Hematopoietic multipotent progenitor cell treated with erythropoietin and hydrocortisone succinate and interleukin-3 and kit ligand, for 4 days (in vitro differentiated cells): ENCODE measurements at regions not wholly inside any gene's neighbourhood (a gene's known extent, or its start where the extent isn't known, plus 50 kb on each side); places are given as distances from the start of the nearest gene placed in this dataset.

ENCODE experiments used
- DNase-seq: peaks from one replicate; pipeline ENCODE4 v3.0.0-alpha.2; 2015

DNA sequence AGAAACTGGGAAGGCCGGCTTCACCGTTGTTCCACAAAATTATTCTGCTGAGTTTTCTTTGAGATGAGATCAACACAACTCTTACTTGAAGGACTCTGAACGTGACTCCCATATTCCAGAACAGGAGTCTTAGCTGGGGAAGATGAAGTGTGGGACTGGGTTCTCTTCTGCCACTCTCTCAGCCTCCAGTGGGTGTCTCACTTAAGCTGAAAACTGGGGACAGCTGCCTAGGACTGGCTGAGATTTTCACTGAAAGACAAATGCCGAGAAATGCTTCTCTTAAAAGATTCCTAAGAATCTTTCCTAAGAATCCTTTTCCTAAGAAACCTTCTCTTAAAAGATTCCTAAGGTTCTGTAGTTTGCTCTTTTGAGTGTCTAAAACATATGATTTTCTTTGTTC is 156.6 kb upstream of the LHCGR start:
- no peak for DNase-seq

DNA sequence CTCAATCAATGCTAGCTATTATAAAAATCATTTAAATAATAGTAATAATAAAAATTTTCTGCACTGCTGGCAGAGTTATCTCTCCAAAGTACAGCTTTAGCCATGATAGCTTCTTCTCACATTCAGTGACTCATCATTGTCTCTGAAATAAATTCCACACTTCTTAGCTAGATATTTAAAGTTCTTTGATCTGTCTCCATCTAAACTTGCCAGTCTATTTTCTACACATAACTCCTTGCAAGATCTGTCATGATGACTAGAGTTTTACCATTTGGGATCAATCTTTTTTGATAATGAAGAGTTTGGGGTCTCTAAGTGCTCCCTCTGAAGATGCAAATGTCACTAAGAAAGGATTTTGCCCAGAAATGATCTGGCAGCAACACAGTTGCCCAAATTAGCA is 155.4 kb upstream of the LHCGR start:
- no peak for DNase-seq

DNA sequence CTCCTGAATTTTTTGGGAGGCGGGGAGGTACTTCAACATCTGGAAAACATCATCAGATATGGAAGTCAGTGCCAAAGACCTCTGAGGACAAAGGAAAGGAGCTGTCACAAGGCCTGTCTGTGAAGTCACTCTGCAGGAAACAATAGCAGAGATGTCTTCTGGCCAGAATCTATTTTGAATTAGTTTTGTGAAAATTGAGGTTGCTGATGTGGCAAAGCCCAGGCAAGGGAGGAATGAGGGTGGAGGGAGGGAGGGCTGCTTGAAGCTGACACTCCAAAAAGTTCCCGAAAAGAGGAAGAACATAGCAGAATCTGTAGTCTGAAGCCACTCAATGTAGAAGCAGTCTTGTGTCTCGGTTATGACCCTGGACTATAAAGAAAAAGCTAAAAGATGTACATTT is 151.1 kb upstream of the LHCGR start:
- DNase-seq, result no peak

DNA sequence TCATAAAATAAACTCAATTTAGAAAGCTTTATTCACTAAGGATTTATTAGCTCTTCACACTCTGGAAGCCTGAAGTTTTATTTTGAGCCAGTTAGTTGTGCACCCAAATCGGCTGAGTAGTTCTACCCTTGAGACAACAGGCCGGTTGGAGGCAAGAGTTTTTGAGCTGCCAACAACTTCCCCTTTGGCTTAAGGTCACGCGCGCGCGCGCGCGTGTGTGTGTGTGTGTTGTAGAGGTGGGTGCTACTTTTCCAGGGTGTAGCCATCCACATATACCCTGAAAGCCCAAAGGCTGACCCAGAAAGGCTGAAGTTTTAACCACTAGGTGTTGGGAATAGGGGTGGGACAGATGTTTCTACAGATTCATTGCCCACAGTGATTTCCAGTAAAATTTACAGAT is 150.2 kb upstream of the LHCGR start:
- DNase-seq, result peak; percentile 19

DNA sequence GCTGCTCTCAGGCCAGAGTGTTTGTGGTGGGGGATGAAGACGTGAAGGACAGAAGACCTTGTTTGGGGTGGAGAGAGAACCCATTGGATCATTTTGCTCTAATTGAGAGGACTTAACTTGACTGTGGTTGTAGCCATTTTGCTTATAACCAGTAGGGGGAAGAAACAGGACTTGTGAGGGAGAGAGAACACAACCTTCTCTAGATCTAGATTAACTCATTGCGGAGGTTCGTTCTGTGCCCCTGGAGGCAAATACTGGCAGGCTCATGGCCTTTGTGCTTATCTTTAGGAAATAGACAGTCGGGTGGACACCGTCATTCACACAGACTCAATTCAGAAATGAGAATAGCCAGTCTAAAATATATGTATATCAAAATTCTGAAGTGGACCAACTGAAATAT is 147.0 kb upstream of the LHCGR start:
- DNase-seq, result peak; percentile 41

DNA sequence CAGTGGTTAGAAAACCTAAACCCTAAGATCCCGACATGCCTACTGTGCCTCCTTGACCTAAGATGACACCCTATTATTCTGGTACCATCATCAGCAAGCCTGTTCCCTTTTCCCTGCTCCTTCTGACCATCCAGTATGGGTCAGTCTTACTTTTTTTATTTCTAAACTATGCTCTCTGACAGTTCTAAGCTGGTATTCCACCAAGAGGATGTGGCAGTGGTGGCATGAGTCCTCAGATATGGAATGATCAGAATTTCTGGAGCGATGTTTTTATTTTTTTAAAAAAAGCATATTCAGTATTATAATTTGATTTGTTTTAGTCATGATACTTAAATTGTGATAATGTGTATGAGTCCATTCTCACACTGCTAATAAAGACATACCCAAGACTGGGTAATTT is 145.9 kb upstream of the LHCGR start:
- DNase-seq, result no peak

DNA sequence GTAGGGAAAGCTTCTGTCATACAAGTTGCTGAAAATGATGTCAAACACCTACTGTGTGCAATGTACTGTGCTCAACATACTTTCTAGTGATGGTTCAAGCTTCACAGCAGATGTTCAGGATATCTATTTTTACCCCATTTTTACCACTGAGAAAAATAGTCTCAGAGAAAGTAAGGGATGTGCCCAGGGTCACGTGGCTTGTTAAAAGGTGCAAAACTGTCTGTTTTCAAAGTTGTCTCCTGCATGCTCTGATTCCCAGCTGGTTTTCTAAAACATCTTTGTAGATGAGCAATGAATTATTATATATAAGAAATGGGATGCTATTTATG is 145.5 kb upstream of the LHCGR start:
- DNase-seq, result no peak

DNA sequence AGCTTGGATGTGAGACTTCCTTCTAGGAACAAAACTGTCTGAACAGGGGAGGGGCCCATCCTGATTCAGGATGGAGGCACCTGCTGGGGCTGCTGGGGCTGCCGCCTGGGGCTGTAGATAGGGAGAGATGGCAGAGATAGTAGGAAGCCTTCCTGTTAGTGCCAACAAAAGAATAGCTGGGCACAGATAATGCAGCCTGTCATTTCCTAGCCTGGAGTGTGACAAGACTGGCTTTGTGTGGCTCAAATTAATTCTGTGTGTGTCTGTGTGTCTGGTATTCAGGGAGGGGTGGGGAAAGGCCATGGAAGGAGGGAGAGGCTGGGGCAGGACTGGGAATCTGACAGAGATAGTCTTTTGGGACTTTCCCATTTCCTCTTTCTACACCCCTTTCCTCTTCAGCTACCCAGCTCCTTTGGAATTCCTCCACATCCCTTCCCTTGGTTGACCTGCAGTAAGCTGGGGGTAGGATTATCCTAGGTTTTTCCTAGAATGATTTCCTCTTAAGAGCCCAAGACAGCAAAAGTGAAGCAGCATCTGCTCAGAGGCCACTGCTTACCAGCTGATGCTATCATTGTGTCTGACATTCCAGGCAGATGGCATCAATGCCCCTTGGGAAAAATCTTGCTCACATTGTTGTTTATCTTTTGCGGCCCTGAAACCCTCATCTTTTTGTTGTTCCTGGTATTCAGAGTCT is 144.9 kb upstream of the LHCGR start:
- DNase-seq, result peak; percentile 16

DNA sequence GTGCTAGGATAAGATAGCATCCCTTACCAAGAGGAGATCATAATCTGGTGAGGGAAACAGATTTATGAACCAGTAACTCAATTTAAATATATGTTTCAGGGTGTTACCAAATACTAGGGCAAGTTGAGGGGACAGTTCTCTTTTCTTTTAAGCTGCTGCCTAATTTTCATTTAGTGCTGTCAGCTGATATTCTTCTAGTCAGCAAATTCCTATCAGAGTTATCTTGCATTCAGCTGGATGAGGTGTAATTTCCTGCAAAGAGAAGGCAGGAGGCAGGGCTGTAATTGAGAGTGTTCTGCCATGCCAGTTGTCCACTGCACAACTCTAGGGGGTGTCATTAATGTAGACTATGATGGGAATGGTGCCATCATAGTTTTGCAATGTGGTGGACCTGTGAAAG is 141.3 kb upstream of the LHCGR start:
- no peak for DNase-seq

DNA sequence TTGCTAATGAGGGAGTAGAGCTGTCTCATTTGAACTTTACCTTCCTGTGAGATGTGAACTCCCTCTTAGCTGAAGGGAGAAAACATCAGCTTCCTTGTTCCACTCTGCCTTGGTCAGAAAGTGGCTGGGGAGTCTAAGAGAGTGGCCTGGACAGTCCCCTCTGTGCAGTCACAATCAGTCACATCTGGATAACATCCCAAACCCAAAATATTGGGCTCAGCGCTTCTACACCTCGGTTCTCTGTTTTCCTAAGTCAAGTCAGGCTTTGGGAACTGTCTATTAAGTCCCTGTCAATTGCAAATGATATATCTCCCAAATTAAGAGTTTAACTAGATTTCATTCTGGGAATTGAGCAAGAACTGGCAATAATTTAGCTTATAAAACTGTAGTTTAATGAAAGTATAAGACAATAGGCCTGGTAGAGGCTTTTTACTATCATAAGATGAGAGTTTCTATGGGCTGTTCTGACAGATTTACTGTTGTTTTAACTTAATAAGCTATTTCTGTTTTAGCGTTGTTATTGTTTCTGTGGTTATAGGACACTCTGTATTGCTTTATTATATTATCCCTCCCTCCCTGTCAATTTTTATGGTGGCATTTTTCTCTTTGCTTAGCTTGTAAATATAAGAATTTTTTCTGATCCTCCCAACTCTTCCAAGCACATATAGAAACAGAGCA is 135.1 kb upstream of the LHCGR start:
- DNase-seq, result no peak

DNA sequence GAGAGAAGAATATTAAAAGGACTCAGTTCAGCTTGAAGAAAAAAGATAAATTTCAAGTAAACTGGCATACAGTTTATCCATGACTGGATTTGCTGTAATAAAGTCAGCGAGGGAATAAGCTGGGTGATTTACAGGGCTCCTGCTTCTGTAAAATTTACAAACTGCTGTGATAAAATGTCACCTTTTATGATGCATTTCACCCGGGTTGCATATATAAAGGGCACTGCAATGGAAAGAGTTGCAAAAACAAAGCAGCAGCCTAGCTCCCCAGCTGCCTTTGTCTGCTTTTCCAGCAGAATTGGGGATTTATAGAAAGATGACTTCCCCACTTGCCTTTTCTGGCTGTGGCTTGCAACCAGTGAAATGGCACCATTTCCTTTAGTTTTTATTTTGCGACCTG is 132.5 kb upstream of the LHCGR start:
- DNase-seq, result no peak

DNA sequence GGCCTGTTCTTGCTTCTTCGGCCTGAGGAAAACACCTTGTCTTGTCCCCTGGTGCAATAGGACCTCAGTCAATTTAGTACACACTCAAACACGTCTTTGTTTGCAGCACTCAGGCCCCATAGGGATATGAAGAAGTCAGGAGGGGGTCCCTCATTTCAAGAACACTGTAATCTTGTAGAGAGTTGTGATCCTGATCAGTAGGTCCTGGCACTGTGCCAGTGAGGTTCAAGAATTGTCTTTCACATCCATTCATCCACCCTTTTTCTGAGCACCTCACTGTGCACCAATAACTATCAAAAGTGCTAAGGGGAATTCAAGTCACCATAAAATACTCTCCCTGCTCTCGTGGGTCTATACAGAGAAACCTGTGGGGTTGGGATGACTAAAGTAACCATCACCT is 131.4 kb upstream of the LHCGR start:
- DNase-seq, result no peak

DNA sequence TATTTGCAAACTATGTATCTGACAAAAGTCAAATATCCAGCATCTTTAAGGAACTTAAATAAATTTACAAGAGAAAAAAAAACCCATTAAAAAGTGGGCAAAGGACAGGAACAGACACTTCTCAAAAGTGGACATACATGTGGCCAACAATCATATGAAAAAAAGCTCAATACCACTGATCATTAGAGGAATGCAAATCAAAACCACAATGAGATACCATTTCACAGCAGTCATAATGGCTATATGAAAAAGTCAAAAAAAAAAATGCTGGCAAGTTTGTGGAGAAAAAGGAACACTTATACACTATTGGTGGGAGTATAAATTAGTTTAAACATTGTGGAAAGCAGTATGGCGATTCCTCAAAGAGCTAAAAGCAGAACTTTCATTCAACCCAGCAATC is 130.3 kb upstream of the LHCGR start:
- DNase-seq, result no peak

DNA sequence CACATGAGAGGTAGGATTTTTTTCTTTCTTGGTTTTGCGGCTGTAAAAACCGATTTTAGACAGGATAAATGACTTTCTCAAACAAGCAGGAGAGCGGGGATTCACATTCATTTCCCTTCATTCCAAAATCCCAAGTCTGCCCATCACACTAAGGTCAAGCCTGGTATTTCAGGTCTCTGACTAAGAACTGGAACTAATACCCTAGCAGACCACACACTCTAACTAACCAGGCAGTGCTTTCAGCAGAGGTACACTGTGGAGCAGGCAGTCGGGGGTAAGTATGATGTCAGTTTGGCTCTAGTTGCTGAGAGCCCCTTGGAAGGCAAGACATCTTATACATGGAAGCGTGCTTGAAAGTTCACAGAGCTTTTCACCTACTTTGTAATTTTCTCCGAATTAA is 128.1 kb upstream of the LHCGR start:
- DNase-seq, result no peak

DNA sequence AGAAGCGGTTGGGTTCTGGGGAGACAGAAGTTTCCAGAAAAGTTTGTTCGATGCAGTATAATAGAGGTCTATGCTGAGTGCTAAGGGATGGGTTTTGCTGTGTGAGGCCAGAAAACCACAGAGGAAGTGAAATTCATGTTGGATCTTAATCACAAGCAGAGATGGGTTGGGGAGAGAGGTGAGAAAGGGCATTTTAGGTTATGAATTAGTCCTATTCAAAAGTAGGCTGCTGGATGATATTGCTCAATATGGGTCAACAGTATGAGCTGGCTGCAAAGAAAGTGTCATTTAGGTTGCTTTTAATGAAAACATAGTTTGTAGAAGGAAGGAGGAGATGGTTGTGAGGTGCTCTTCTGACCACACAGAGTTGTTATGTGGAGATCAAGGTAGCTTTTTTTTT is 118.8 kb upstream of the LHCGR start:
- peak; percentile 8 for DNase-seq

DNA sequence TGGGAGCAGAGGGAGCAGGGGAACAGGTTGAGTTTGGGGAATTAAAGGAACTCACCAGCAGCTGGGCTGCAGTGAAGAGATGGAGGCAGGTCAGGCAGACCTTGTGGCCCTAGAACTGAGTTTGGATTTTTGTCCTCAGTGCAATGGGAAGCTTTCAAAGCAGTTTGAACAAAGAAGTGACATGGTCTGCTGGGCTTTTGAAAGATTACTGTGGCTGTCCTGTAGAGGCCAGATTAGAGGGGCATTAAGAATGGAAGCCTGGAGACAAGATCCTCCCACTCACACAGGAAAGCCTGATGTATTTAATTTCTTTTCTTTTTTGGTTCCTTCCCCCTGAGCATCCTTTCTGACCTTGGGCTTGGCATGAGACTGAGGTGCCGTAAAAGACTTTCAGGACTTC is 118.1 kb upstream of the LHCGR start:
- no peak for DNase-seq

DNA sequence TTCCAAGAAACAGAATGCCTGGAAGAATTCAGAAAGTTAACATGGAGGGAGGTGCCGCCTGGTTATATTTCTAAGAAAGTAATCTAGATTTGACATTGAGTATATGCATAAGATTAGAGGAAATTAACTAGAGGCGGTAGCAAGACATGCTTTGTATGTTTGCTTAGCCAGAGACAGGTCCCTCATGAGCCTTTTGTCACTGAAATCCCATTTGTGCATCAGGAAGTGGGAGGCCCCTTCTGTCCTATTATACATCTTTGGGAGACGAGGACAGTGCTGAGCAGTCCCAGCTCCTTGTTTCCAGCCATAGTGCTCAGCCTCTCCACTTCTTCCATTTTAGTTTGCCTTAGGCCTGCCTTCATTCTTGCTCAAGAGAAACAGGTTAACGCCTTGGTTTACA is 115.4 kb upstream of the LHCGR start:
- no peak for DNase-seq

DNA sequence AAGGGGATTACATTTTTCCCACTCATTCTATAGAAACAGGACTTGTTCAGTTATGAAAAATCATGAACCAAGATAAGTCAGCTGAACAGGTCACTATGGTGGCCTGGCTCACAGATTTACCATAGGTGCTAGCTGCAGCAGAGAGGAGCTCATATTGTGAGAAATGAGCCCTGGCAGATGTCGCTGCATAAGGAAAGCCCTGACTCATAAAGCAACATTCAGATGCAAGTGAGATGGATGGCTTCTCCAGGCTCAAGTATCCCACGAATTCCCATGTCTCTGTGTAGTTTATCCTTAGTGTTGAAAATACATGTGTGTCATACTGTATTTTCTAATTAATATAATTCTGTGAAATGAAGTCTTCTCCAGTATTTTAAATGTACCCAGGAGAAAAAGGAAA is 115.0 kb upstream of the LHCGR start:
- DNase-seq, result no peak

DNA sequence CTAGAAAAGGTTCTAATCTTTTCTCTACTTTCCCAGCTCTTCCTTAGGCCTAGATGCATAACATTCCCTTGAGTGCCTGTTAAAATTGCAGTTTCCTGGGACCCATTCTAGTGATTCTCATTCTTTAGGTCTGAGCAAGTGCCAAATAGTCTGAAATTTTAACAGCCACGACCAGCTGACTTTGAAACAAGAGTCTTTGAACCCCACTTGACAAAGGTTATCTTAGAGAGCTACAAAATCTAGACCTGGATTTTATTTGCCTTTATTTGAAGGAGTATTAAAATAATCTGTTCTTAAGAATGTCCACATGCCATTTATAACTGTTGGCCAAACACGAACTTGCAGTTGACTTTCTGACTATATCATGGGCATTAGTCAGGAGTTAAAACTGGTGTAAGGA is 110.2 kb upstream of the LHCGR start:
- no peak for DNase-seq

DNA sequence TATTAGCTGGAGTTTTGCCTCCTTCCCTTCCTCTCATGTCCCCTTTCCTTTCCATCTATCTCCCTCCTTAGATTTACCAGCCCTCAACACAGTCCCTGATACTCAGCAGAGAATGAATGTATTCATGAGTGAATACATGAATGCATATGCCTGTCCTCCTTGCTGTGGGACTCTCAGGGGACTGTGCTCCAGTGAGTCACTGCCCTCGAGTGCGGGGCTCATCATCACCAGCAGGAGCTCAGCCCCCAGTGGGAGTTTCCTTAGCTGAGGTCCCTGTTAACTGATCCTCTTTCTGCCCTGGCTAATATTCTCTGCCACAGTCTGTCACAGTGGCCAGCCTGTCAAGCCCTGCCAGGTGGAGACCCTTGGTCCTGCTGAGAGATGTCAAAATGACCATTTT is 104.9 kb upstream of the LHCGR start:
- DNase-seq, result no peak

DNA sequence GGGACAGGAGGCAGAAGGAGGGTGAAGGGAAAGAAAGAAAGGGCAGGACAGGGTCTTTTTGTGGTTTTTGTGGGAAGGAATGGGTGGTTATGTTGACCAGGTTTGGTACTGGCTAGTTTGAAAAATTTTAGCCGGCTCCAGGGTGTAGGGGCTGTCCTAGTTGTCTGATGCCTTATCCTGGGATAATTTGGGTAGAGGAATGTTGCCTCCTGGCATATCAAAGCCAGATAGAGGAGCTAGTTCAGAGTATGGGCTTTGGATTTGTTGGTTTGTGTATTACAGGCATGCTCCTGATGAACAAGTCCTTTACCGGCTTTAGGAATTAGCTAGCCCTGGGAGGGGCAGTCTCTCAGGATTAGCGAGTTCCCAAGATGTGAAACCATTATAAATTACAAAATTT is 101.1 kb upstream of the LHCGR start:
- DNase-seq, result no peak

DNA sequence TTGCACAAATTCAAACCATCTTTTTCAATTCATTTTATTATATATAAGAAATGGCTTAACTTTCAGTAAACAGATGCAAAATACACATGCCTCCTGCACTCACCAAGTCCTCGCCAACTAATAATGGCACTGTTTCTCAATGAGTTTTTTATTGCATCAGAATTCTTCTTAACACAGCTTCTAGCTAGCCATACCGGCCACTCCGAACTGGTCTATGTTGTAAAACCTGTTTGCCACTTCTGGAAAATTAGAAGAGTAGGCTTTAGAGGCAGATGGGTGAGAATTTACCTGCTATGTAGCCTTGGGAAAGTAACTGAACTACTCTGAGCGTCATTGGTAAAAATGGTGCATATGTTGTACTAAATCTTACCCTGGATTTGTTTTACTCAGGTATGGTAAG is 100.6 kb upstream of the LHCGR start:
- DNase-seq, result no peak

DNA sequence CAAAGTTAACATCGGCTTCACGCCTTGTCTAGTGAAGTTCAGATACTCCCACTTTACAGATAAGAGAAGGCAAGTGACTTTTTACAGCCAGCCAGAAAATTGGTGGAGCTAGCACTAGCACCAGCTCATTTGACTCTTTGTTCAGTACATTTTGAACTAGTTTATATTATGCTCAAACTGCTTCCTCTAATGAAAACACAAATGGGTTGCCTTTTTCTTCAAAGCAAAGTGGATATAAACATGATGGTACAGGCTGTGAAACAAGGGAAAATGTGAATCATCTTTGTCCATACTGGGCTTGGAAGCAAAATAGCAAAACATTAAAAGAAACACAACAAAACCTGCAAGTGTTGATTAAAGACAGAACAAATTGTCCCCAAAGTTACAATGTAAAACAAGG is 99.6 kb upstream of the LHCGR start:
- DNase-seq, result no peak

DNA sequence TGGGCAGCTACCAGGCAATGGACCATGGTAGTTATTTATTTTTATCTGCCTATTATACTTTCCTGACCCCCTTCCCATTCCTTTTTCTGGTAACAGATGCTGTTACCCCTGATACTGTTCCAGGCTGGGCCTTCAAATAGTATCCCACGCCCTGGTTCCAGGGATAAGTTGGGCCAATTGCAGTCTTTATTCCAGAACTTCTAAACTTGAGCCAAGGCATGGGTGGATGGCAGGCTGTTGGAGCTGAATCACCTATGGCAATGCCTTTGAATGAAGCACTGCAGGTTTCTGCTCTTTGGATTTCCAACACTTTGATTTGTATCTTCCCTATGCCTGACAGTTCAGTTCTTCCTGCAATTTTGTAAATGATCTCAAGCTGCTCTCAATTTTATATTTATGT is 99.2 kb upstream of the LHCGR start:
- DNase-seq, result no peak

DNA sequence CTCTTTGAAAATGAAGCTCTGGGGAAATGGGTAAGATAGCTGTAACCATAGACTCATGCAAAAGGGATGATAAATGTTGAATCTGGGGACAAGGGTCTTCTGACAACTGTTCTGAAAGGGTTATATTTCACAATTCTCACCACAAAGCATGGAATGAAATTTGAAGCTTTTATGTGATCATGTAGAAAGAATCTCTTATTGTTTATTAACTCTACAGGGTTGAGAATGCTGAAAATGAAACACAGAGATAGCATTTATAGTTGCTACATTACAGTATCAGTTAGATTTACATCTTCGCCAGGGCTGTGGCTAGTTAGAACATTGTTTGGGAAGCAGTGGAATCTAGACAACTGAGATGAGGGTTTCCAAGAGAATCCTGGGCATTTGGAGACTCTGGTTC is 97.4 kb upstream of the LHCGR start:
- no peak for DNase-seq
